ENCODE measurements at regions not wholly inside any gene's neighbourhood (a gene's known extent, or its start where the extent isn't known, plus 50 kb on each side); places are given as distances from the start of the nearest gene placed in this dataset.

- 0 to 100% (median 60%) methylated on average over 1 to 7 of the region's 7 CpGs; no CpG with 5 or more reads in 1 of the 10 experiments for WGBS, 10 experiments
- Histone ChIP-seq H3K27ac (no peak overlapping the region), H3K4me1 (replicated peaks in 1 of 2) (no peaks in the 10 kb centered on the region), H3K4me3 (no peak overlapping the region)
- in situ Hi-C loops (cut with MboI; ENCODE audit: low pct_unique_long_range_greater_than_20kb in 2 of 9, low sequenced_read_pairs in 9 of 9, unreplicated experiment in 9 of 9): no loop called here
- ATAC-seq (replicated peaks in 6 of 8): no peak
Measured at GRCh38 chr21:41582298-41582840, 74.4 kb upstream of the TMPRSS2 start.

GRCh38 chr21:41581592-41582228 is 73.8 kb upstream of the TMPRSS2 start:
- ATAC-seq (replicated peaks in 6 of 8): no peak

GRCh38 chr21:41580758-41581554 is 73.0 kb upstream of the TMPRSS2 start:
- Histone ChIP-seq H3K4me1 (replicated peaks in 1 of 2) (no peaks in the 10 kb centered on the region), H3K4me3 (no peak overlapping the region), H3K27ac (no peak overlapping the region)
- ATAC-seq (replicated peaks in 6 of 8): peak in 1 of 8 experiments; percentile 68
- in situ Hi-C loops (cut with MboI; ENCODE audit: low pct_unique_long_range_greater_than_20kb in 2 of 9, low sequenced_read_pairs in 9 of 9, unreplicated experiment in 9 of 9): no loop called here
- 33 to 82% (median 59%) methylated on average over 1 to 8 of the region's 13 CpGs; no CpG with 5 or more reads in 2 of the 10 experiments for WGBS, 10 experiments

More at GRCh38 chr21:41581592-41582228, 73.8 kb upstream of the TMPRSS2 start:
- Histone ChIP-seq H3K27ac (no peak overlapping the region), H3K4me1 (replicated peaks in 1 of 2) (no peaks in the 10 kb centered on the region), H3K4me3 (no peak overlapping the region)
- 63 to 100% (median 81%) methylated on average over 1 to 8 of the region's 16 CpGs; no CpG with 5 or more reads in 4 of the 10 experiments for WGBS, 10 experiments
- in situ Hi-C loops (cut with MboI; ENCODE audit: low pct_unique_long_range_greater_than_20kb in 2 of 9, low sequenced_read_pairs in 9 of 9, unreplicated experiment in 9 of 9): no loop called here

- 20 to 93% (median 81%) methylated on average over 1 to 3 of the region's 4 CpGs; no CpG with 5 or more reads in 2 of the 10 experiments for WGBS, 10 experiments
- Histone ChIP-seq H3K4me1 (replicated peaks in 1 of 2) (no peaks in the 10 kb centered on the region), H3K27ac (no peak overlapping the region), H3K4me3 (no peak overlapping the region)
- in situ Hi-C loops (cut with MboI; ENCODE audit: low pct_unique_long_range_greater_than_20kb in 2 of 9, low sequenced_read_pairs in 9 of 9, unreplicated experiment in 9 of 9): no loop called here
- ATAC-seq (replicated peaks in 6 of 8): no peak
Measured at GRCh38 chr21:41579692-41580091, 71.7 kb upstream of the TMPRSS2 start.

GRCh38 chr21:41578716-41579115 is 70.8 kb upstream of the TMPRSS2 start:
- H3K27ac ChIP-seq: no peak overlapping the region
- ATAC-seq (replicated peaks in 6 of 8): no peak
- H3K4me3 ChIP-seq: no peak overlapping the region
- 0 to 85% (median 78%) methylated on average over 2 of the region's 2 CpGs; no CpG with 5 or more reads in 3 of the 10 experiments for WGBS, 10 experiments
- in situ Hi-C loops (cut with MboI; ENCODE audit: low pct_unique_long_range_greater_than_20kb in 2 of 9, low sequenced_read_pairs in 9 of 9, unreplicated experiment in 9 of 9): no loop called here
- H3K4me1 ChIP-seq (replicated peaks in 1 of 2): no peaks in the 10 kb centered on the region

GRCh38 chr21:41578083-41578482 is 70.1 kb upstream of the TMPRSS2 start:
- 6 to 71% (median 48%) methylated on average over 1 of the region's 1 CpG; no CpG with 5 or more reads in 1 of the 10 experiments for WGBS, 10 experiments
- in situ Hi-C loops (cut with MboI; ENCODE audit: low pct_unique_long_range_greater_than_20kb in 2 of 9, low sequenced_read_pairs in 9 of 9, unreplicated experiment in 9 of 9): no loop called here
- H3K4me3 ChIP-seq: no peak overlapping the region
- H3K4me1 ChIP-seq (replicated peaks in 1 of 2): no peaks in the 10 kb centered on the region
- ATAC-seq (replicated peaks in 6 of 8): no peak
- H3K27ac ChIP-seq: no peak overlapping the region

- 3 to 83% (median 60%) methylated on average over 1 to 4 of the region's 4 CpGs for WGBS, 10 experiments
- Histone ChIP-seq H3K4me3 (no peak overlapping the region), H3K4me1 (replicated peaks in 1 of 2) (no peaks in the 10 kb centered on the region), H3K27ac (no peak overlapping the region)
- in situ Hi-C loops (cut with MboI; ENCODE audit: low pct_unique_long_range_greater_than_20kb in 2 of 9, low sequenced_read_pairs in 9 of 9, unreplicated experiment in 9 of 9): no loop called here
- no peak for ATAC-seq (replicated peaks in 6 of 8)
Measured at GRCh38 chr21:41576013-41576615, 68.2 kb upstream of the TMPRSS2 start.

GRCh38 chr21:41573902-41574690 is 66.1 kb upstream of the TMPRSS2 start:
- Histone ChIP-seq H3K27ac (no peak overlapping the region), H3K4me3 (no peak overlapping the region), H3K4me1 (replicated peaks in 1 of 2) (no peaks in the 10 kb centered on the region)
- no peak for ATAC-seq (replicated peaks in 6 of 8)
- 27 to 94% (median 64%) methylated on average over 1 to 5 of the region's 5 CpGs; no CpG with 5 or more reads in 1 of the 10 experiments for WGBS, 10 experiments
- in situ Hi-C loops (cut with MboI; ENCODE audit: low pct_unique_long_range_greater_than_20kb in 2 of 9, low sequenced_read_pairs in 9 of 9, unreplicated experiment in 9 of 9): no loop called here

- Histone ChIP-seq H3K27ac (no peak overlapping the region), H3K4me1 (replicated peaks in 1 of 2) (no peaks in the 10 kb centered on the region), H3K4me3 (no peak overlapping the region)
- no peak for ATAC-seq (replicated peaks in 6 of 8)
- in situ Hi-C loops (cut with MboI; ENCODE audit: low pct_unique_long_range_greater_than_20kb in 2 of 9, low sequenced_read_pairs in 9 of 9, unreplicated experiment in 9 of 9): no loop called here
Measured at GRCh38 chr21:41571938-41572510, 64.1 kb upstream of the TMPRSS2 start.

- in situ Hi-C loops (cut with MboI; ENCODE audit: low pct_unique_long_range_greater_than_20kb in 2 of 9, low sequenced_read_pairs in 9 of 9, unreplicated experiment in 9 of 9): no loop called here
- H3K4me3 ChIP-seq: no peak overlapping the region
- 0 to 94% (median 76%) methylated on average over 1 to 7 of the region's 7 CpGs for WGBS, 10 experiments
- no peak overlapping the region for H3K27ac ChIP-seq
- ATAC-seq (replicated peaks in 6 of 8): no peak
- H3K4me1 ChIP-seq (replicated peaks in 1 of 2): no peaks in the 10 kb centered on the region
Measured at GRCh38 chr21:41570791-41571355, 62.9 kb upstream of the TMPRSS2 start.

GRCh38 chr21:41568606-41569385 is 60.8 kb upstream of the TMPRSS2 start:
- ATAC-seq (replicated peaks in 6 of 8): no peak
- Histone ChIP-seq H3K4me1 (replicated peaks in 1 of 2) (no peaks in the 10 kb centered on the region), H3K4me3 (no peak overlapping the region), H3K27ac (no peak overlapping the region)
- WGBS, 10 experiments: 0 to 77% (median 56%) methylated on average over 1 to 11 of the region's 14 CpGs; no CpG with 5 or more reads in 1 of the 10 experiments
- in situ Hi-C loops (cut with MboI; ENCODE audit: low pct_unique_long_range_greater_than_20kb in 2 of 9, low sequenced_read_pairs in 9 of 9, unreplicated experiment in 9 of 9): no loop called here

Data from motor neuron (in vitro differentiated cells).